NAMALWA (cell line): ENCODE measurements at regions not wholly inside any gene's neighbourhood (a gene's known extent, or its start where the extent isn't known, plus 50 kb on each side); places are given as distances from the start of the nearest gene placed in this dataset.

ENCODE experiments used
- DNase-seq: peaks from one replicate; pipeline ENCODE4 v3.0.0-alpha.2; 2015; ENCODE audit warnings: low spot score

DNA sequence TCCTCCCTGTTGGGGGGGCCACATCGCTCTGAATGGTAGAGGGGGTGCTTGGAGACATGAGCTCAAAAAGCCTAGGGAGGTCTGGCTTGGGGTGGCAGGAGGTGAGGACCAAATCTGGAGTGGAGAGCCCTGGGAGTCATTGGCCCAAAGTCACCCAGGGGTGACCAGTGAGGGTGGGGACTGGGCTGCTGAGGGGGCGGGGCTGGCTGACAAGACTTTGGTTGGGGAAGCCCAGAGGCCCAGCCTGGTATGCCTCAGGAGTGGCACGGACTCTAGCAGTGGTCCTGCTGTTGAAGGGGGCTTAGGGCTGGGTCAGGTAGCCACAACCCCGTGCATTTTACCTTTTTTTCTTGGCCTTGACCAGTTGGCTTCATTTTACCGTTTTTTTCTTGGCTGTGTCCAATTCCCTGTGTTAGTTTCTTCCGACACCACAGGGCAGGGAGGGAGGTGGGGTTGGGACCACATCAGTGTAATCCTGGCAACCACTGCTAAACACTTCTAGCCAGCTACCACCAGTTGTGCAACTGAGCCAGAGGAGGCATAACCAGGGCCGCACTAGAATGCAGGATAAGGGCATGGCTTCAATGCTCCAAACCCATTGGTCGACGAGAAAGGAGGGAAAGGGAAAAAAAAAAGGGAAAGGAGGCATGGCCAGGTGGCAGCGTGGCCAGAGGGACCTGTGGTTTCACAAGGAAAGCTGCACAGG, 105.3 kb upstream of the C2CD4B start:
- DNase-seq, result no peak

DNA sequence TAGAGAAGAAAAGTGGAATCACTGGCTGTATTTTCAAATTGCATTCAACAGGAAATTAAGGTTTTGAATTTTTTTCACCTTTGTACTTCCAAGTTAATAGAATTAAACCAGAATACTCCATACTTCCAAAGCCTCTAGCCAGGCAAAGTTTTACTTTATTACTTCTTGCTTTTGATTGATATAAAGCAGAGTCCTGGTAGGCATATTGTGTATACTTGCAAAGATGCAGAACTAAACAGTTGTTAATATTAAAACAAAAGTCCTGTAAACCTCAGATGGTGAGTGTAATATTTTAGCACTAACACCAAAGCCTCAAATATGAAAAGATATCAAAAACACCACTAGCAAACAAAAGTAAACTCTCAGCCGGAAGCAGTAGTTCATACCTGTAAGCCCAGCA, 107.2 kb upstream of the C2CD4B start:
- no peak for DNase-seq

DNA sequence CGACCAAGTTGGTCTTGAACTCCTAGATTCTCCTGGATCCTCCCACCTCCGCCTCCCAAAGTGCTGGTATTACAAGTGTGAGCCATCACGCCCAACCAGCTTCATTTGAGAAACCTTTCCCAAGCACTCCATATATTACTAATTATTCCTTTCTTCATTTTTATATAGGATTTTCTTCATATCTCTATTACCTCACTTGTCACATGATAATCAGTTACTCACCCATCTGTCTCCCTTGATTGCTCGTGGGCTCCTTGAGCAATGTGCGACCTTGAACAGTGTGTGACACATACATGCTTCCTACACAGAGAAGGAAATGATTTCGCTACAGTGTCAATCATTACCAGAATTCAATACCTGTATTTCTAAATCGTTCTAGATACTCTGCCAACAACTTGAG, 110.7 kb upstream of the C2CD4B start:
- no peak for DNase-seq

DNA sequence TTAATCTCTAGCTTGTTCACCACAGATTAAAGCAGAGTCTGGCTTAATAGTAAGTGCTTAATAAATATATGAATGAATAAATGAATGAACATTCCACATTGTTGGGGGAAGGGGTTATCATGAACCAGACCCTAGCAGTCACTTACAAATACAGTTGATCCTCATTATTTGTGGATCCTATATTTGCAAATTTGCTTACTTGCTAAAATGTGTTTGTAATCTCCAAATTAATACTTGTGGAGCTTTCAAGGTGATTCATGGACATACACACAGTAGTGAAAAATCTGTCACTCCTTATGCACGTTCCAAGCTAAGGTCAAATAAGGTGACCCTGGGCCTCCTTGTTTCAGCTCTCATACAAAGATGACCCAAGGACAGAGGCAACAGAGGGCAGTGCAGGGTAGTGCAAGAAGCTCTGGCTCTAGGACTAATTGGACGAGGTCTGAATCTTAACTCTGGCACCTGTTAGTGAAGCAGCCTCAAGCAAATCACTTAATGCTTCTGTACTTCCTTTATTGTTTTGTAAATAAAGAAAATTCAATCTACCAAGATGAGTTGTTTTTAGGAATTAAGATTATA, 112.8 kb upstream of the C2CD4B start:
- no peak for DNase-seq

DNA sequence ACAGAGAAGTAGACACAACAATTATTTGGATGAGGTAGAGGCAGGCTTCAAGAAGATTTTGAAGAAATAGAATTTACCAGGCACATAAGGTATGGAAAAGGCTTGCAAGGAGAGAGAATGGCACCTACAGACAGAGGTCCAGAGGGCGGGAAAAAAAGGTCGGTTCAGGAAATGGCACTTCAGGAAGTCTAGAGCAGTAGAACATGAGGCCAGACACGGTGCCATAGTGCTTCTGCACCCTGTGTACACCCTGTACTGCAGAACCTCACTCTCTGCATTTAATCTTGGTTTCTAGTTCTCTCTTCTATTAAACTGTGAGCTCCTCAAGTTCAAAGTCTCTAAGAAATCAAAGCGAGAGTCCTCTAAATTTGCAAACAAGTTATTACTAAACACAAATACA, 113.4 kb upstream of the C2CD4B start:
- no peak for DNase-seq

DNA sequence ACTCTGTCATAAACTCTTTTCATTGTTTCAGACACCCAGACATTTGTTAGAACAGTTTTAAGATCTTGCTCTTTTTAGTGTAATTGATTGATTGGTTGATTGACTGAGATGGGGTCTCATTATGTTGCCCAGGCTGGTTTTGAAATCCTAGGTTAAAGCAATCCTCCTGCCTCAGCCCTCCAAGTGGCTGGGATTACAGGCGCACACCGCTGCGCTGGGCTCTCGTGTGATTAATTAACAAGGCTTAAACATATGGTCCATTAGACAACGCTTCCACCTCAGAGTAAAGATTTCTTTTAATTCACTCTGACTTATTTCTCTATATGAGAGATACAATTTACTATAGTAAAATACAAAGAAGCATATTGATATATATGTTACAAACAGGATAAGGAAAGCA, 114.0 kb upstream of the C2CD4B start:
- no peak for DNase-seq

DNA sequence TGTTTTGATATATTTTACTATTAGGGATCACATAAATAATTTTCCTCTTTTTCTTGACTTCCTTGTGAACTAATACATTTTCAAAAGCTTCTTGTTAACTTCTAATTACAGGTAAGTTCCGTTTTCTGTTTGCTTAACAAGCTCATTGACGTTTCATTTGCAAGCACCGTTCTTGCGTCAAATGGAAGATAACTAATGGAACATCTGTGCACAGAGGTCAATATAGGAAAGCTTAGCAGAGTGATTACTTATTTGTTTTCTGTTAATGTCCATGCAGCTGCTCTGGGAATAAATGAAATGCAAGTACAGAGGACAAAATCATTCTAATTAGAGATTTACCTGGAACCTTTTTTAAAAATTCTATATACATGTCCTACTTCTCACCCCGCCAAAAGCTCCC, 115.5 kb upstream of the C2CD4B start:
- DNase-seq, result no peak

DNA sequence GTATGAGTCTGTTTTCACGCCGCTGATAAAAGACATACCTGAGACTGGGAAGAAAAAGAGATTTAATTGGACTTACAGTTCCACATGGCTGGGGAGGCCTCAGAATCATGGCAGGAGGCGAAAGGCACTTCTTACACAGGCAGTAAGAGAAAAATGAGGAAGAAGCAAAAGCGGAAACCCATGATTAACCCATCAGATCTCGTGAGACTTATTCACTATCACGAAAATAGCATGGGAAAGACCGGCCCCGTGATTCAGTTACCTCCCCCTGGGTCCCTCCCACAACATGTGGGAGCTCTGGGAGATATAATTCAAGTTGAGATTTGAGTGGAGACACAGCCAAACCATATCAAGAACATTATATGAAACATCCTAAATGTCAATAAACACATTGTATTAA, 116.7 kb upstream of the C2CD4B start:
- DNase-seq, result peak; percentile 66

DNA sequence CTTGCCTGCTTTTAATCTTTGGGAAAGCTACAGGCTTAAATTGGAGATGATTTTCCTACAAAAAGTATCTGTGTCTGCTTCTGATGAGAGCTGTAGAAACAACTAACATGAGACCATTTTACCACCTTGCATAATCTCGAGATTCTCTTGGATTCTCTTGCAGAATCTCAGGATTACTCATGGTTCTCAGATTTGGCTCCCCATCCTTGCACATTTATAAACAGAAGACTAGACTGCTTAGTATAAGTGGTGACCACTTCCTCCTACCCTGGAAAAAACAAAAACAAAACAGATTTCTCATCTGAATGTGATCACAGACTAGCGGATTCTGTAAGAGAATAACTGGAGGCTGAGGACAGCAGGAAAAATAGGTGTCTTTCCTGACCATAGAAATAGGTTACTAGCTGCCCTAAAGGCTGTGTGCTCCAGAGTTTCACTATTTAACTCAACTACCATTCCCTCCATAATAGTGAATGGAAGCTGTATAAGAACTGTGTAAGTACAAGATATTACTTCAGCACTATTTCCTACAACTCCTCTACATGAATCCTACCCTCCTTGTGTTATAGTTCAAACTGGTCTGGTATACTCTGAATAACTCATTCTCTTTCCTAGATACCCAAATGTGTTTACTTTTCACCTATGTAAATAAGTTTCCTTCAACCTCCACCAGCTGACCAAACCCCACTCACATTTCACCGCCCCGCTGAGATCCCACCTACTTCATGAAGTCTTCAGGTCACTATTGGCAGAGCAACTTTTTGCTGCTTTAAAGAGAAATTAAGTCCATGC, 122.2 kb upstream of the C2CD4B start:
- DNase-seq, result no peak

DNA sequence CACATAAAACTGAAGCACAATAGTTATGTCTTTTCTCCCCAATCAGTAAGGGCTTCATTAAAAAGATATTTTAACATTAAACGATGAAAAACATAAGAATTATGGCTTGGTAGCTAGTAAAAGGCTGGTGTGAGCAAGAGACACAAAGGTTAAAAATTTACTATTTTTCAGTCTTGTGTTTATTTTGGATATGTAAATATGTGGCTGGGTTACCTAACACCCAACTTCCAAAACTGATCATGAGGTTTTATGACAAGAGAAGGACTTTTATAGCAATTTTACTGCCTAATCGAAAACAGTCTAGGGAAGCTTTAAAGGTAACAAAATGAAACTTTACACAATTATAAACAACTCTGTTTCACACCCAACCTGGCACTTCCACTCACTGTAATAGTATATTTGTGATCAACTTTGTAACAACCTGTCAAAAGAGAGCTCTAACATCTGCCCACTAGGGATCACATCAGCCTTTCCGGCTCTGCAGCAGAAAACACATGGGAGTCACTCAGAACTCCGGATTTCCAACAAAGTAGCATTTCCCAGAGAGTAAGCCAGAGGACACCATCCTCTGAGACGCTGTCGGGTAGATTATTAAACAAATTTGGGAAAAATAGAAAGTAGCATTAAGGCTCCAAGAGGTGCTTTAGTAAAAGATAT, 123.4 kb upstream of the C2CD4B start:
- no peak for DNase-seq

DNA sequence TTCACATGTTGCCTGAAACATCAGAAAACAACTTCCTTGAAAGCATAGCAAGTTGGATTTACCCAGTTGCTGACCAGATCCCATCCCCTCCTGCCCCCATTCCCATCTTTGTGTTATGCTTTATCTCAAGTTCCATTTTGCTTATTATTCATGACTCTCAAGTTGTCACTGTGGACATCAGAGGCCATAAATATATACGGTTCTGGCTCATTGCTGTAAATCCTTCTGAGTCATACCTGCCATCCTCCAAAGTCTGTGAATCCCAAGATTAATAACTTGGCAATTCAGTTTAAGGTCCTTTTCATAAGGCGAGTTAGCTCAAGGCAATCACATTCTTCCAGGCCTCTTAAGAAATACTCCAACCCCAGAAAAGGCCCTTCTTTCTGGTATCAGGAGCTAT, 126.2 kb upstream of the C2CD4B start:
- DNase-seq, result no peak

DNA sequence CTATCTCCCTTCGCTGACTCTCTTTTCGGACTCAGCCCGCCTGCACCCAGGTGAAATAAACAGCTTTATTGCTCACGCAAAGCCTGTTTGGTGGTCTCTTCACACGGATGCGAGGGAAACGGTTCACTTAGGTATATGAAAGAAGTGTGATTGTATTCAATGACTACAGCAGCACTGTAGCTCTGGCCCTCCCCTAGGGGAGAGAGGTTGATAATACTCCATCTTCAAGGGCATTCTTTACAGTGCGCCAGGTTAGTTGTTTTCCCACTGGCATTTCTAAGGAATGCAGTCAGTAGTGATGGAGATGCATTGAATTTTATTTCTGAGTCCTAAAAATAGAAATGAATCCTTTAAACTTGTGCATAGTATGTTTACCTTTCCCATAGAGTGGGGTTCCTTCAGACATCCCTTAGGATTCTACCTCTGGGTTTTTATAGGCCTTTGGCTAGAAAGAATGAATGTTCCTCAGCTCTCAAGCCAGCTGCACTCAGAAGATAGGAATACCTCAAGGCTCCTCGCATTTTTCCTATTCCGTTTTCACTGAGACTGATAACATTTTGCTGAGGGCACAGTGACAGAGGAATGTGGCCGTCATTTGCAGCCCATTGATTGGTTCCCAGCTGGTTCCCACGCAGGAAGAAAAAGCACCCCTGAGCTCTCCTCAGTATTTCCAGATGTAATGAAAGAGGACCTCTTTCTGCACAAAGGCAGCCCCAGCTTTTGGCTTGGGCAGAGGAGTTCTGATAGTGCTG, 131.8 kb upstream of the C2CD4B start:
- DNase-seq, result no peak

DNA sequence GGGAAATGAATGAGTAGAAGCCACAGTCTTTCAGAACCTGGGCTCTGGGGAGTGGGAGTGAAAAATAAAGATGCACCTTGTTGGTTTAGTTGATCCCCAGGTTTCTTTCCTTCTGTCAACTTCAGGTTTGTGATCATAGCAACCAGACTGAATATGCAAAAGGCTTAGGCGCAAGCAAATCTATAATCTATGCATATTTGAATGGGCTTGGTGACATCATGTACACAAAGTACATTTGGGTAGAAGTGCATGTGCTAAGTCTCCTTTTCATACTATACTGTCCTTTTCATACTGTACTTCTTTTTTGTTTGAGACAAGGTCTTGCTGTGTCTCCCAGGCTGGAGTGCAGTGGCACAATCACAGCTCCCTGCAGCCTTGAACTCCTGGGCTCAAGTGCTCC, 132.4 kb upstream of the C2CD4B start:
- no peak for DNase-seq

DNA sequence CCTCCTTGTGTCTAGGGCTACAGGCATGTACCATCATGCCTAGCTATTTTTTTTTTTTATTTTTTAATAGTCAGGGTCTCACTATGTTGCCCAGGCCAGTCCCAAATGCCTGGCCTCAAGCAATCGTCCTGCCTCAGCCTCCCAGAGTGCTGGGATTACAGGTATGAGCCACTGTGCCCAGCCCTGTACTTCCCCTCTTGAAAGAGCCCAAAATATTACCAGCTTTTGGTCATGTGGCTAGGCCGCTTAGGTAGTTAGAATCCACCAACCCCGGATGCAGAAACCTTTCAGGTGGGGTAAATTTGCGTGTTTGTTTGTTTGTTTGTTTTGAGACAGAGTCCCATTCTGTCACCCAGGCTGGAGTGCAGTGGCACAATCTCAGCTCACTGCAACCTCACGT, 132.8 kb upstream of the C2CD4B start:
- no peak for DNase-seq

DNA sequence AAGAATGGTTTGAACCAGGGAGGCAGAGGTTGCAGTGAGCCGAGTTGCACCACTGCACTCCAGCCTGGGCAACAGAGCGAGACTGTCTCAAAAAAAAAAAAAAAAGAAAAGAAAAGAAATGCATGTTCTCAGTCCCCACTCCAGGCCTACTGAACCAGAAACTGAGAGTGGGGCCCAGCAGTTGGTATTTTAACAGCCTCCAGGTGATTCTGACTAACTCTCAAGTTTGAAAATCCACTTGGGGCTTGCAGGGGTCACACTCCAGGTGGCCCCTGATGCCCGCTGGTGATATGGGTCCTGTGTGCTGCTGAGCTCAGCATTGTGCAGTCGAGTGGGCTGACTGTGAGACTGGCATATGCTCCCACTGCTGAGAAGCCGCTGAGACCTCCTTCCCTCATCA, 133.7 kb upstream of the C2CD4B start:
- no peak for DNase-seq

DNA sequence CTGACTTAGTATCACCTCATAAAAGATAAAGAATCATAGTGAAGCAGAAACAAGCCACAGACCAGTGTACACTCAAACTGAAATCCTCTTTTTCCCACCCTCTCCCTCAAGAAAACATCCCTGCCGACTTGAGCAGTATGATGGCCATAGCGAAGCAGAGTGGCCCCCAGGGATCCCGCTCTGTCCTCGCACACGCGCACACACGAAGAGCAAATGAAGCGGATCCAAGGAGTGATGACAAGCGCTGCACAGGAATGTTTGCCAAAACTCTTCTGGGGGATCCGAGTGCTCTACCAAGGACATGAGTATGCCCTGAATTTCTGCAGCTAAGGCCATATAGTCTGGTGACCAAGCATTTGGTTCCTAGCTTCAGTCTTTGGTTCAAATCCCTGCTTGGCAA, 134.5 kb upstream of the C2CD4B start:
- DNase-seq, result no peak

DNA sequence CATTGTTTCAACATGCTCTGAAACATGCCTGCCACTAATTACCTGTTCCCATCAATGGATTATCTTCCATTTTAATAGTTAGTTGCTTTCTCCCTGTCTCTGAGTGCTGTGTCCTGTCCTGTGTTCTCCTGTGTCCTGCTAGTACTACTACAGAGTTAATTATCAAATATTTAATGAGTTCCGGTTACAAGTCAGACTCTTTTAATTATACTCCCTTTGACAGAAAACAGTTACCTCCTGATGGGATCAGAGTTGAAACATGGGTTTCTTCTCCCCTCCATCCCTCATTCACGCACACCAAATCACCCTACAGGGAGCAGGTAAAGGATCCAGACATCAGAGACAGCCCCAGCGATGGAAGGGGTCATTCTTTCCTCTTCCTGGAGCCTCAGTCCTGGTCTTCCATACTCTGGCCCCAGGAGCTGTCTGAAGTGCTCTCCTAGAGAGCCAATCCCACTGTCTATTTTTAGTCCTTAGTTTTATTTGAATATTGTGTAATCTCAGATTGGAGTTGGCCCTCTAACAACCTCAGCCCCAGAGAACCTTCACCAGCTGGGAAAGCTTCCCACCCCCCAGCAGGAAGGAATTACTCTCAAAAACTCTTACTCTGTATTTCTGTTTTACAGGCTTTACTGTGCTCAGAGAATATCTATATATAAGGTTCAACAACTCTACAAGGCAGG, 137.0 kb upstream of the C2CD4B start:
- DNase-seq, result no peak

DNA sequence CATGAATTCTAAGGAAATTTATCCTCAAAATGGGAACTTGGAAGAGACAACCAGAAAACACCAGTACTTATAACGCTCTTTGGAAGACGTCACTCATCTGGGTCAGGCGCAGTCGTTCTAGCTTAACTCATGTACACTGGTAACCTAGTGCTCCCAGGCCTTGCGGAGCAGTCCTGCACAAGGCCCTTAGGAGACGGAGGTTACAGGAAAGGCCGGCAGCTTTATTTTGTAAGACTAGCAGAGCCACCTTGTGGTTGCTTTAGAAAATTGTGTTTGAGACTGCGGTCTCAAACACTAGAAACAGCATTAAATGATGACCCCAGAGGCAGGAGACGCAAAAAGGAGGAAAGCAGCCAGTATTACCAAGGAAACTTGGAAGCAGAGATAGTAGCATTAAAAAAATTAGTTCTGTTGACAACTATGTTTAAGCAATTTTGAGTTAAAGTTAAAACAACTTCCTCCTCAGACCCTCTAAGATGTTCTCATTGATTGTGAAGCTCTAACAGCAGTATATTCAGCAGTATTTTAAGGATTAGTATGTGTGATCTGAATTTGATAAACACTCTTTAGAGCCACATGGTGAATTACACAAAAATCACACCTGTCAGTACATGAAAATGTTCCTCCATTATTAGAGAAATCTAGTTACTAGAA, 141.9 kb upstream of the C2CD4B start:
- DNase-seq, result peak; percentile 68

DNA sequence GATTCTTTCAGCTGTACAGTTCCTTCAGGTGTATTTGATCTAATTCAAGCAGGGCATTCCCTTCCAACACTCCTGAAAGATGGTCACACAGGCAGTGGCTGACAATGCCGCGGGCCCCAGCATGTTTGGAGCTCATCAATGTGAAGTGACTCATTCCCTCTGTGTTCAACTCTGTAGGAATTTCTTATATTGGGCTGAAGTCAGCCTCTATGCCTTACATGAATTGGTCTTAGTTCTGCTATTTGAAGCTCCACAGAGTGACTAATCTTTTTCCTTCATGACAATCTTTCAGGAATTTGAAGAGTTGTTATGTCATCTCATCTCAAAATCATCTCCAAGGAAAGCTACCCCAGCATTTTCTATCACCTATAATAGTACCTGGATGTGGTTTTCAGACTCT, 142.5 kb upstream of the C2CD4B start:
- DNase-seq, result no peak

DNA sequence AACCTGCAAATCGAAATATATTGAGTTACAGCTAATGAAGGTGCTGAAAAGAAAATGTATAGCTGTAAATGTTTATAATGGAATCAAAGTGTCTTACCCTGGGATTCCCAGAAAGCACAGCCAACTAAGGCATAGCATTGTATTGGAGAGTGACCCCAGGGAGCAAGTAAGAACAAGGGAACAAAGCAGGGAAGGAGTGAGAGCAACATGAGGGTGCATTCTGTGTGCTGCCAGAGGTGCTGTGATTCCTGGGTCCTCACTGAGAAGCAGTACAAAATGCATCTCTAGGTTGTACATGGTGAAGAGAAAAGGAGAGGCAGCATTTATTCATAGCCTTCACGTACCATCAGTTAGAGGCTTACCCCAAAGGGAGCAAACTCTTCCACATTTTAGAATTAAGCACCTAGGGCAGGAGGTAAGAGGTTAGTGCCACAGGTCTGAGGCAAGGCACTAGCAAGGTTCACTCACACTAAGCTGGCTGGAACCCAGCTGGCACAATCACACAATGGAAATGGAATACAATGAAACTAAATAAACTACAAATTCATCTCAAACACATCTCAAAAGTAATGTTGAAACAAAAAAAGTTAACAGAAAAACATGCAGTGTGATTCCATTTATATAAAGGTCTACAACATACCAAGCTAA, 151.5 kb upstream of the C2CD4B start:
- no peak for DNase-seq

DNA sequence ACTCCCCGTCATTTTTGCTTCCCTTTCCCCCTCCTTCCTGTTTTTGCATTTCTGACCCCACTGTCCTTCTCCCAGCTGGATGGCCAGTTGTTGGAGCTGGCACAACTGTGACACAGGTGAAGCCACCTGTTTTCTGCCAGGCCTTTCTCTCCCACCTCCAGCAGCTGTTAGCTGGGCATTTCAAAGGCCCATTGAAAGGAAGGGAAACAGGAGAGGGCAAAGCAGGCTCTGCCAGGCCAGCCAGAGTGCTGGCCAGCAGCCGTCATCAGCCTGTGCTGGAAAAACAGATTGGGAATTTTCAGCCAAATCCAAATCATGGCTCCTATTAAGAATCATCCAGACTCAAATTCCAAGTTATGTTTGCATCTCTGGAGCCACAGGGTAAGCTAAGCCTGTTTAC, 155.2 kb upstream of the C2CD4B start:
- no peak for DNase-seq
